IMR-90 (cell line): ENCODE measurements at regions not wholly inside any gene's neighbourhood (a gene's known extent, or its start where the extent isn't known, plus 50 kb on each side); places are given as distances from the start of the nearest gene placed in this dataset.

ENCODE experiments used
- ATAC-seq: fragments of 200-7000 bp; cut with Tn5 transposase; 2 replicates; pipeline ENCODE4 v1.9.1; 2020; ENCODE audit warnings: low read depth, mild to moderate bottlenecking, moderate library complexity
- BruUV-seq: library from RNA; stranded (reverse); fragments of 400-500 nt; replicated peaks from 2 replicates; lab custom pipeline; 2021; lab: Mats Ljungman, UMichigan
- CTCF ChIA-PET: fragments of 300-600 bp; formaldehyde crosslinking; extraction: SDS; loops from one replicate; lab custom pipeline; 2021; ENCODE audit warnings: antibody characterized with exemption; lab: Yijun Ruan, JAX
- POLR2A ChIA-PET: fragments of 300-600 bp; sonication (Branson Sonifier 250); formaldehyde crosslinking; loops from one replicate; lab custom pipeline; 2022; ENCODE audit warnings: antibody characterized with exemption; ENCODE audit not compliant: unreplicated experiment; lab: Charles Lee
- DNase-seq: peaks from one replicate; pipeline ENCODE4 v3.0.0; 2013
- H2AFZ ChIP-seq: replicated peaks from 2 replicates; pipeline ENCODE3; 2013; ENCODE audit warnings: low read length, mild to moderate bottlenecking; ENCODE audit not compliant: poor library complexity
- H2AK5ac ChIP-seq: 2 replicates; pipeline ENCODE4 v1.6.1; 2013; ENCODE audit warnings: low read depth, low read length, inconsistent platforms
- H2AK9ac ChIP-seq: replicated peaks from 2 replicates; pipeline ENCODE3; 2013; ENCODE audit warnings: mild to moderate bottlenecking, low read depth, low read length, moderate library complexity; ENCODE audit not compliant: poor library complexity
- H2BK120ac ChIP-seq: 2 replicates; pipeline ENCODE4 v1.6.1; 2013; ENCODE audit warnings: low read depth, low read length, inconsistent platforms
- H2BK15ac ChIP-seq: 3 replicates; pipeline ENCODE4 v1.6.1; 2013; ENCODE audit warnings: low read depth, low read length, inconsistent platforms
- H2BK20ac ChIP-seq: 2 replicates; pipeline ENCODE4 v1.6.1; 2013; ENCODE audit warnings: low read depth, mild to moderate bottlenecking, inconsistent platforms, low read length, moderate library complexity
- H2BK5ac ChIP-seq: 2 replicates; pipeline ENCODE4 v1.6.1; 2013; ENCODE audit warnings: mild to moderate bottlenecking, low read depth, low read length, inconsistent platforms; ENCODE audit not compliant: poor library complexity, severe bottlenecking
- H3K14ac ChIP-seq: replicated peaks from 2 replicates; pipeline ENCODE4 v1.6.1; 2013; ENCODE audit warnings: low read depth, low read length, inconsistent platforms
- H3K18ac ChIP-seq: 2 replicates; pipeline ENCODE4 v1.6.1; 2013; ENCODE audit warnings: low read depth, low read length, control low read depth
- H3K23ac ChIP-seq: 2 replicates; pipeline ENCODE4 v1.6.1; 2013; ENCODE audit warnings: low read depth, low read length, inconsistent platforms
- H3K27ac ChIP-seq: 2 replicates; pipeline ENCODE4 v1.5.1; 2013; ENCODE audit warnings: mild to moderate bottlenecking, control low read depth, low read length; ENCODE audit not compliant: insufficient read depth
- H3K27me3 ChIP-seq: 2 replicates; pipeline ENCODE4 v1.6.1; 2013; ENCODE audit warnings: low read length; ENCODE audit not compliant: control insufficient read depth, insufficient read depth
- H3K36me3 ChIP-seq: 2 replicates; pipeline ENCODE4 v1.6.1; 2013; ENCODE audit warnings: low read length, mixed read lengths; ENCODE audit not compliant: control insufficient read depth, insufficient read depth
- H3K4ac ChIP-seq: 2 replicates; pipeline ENCODE4 v1.6.1; 2013; ENCODE audit warnings: low read depth, low read length, inconsistent platforms
- H3K4me1 ChIP-seq: 2 replicates; pipeline ENCODE4 v1.6.1; 2013; ENCODE audit warnings: low read length, mixed read lengths; ENCODE audit not compliant: control insufficient read depth, insufficient read depth
- H3K4me2 ChIP-seq: 2 replicates; pipeline ENCODE4 v1.6.1; 2013; ENCODE audit warnings: low read depth, mild to moderate bottlenecking, control low read depth, low read length, moderate library complexity
- H3K4me3 ChIP-seq: 2 replicates; pipeline ENCODE4 v1.5.1; 2013; ENCODE audit warnings: low read depth, mild to moderate bottlenecking, control low read depth, low read length, moderate library complexity; ENCODE audit not compliant: insufficient read depth
- H3K56ac ChIP-seq: 2 replicates; pipeline ENCODE4 v1.6.1; 2013; ENCODE audit warnings: low read length, inconsistent platforms; ENCODE audit not compliant: insufficient read depth; ENCODE audit errors: extremely low read depth
- H3K79me1 ChIP-seq, 2 experiments: 2 replicates each; pipeline ENCODE4 v1.6.1; 2013; ENCODE audit warnings: low read length in 2 of 2, inconsistent platforms in 1 of 2, low read depth in 1 of 2
- H3K9ac ChIP-seq: 2 replicates; pipeline ENCODE4 v1.6.1; 2013; ENCODE audit warnings: low read depth, low read length, control low read depth
- H3K9me1 ChIP-seq: 2 replicates; pipeline ENCODE4 v1.6.1; 2013; ENCODE audit warnings: low read length, inconsistent platforms; ENCODE audit not compliant: insufficient read depth
- H3K9me3 ChIP-seq: 2 replicates; pipeline ENCODE4 v1.6.1; 2013; ENCODE audit warnings: low read length; ENCODE audit not compliant: control insufficient read depth, insufficient read depth
- H4K20me1 ChIP-seq: 2 replicates; pipeline ENCODE4 v1.6.1; 2013; ENCODE audit warnings: low read length, inconsistent platforms; ENCODE audit not compliant: insufficient read depth
- H4K5ac ChIP-seq: 2 replicates; pipeline ENCODE4 v1.6.1; 2013; ENCODE audit warnings: mild to moderate bottlenecking, low read depth, low read length, control low read depth
- H4K8ac ChIP-seq, 2 experiments: 2 replicates each; pipeline ENCODE4 v1.6.1; 2013; ENCODE audit warnings: low read depth in 2 of 2, low read length in 2 of 2, control low read depth in 1 of 2, inconsistent platforms in 1 of 2
- H4K91ac ChIP-seq: 2 replicates; pipeline ENCODE4 v1.6.1; 2013; ENCODE audit warnings: low read depth, low read length, inconsistent platforms; ENCODE audit not compliant: insufficient read depth
- FOS ChIP-seq: fragments of 150-350 bp; IDR thresholded peaks from 2 replicates; pipeline ENCODE4 v1.6.1; 2016; ENCODE audit warnings: low read depth, low read length
- RCOR1 ChIP-seq: IDR thresholded peaks from 2 replicates; pipeline ENCODE4 v1.6.1; 2012; ENCODE audit warnings: mild to moderate bottlenecking, low read length, improper control_type of control experiment; ENCODE audit not compliant: insufficient replicate concordance
- WGBS, 2 experiments: methylation state at CpG; one replicate each; pipeline versions ENCODE4 v1.1.5 to v1.1.7; 2013; ENCODE audit warnings: missing lambda C conversion rate in 2 of 2; ENCODE audit not compliant: insufficient read length in 1 of 2; ENCODE audit errors: extremely low coverage in 2 of 2; 5-methylcytosine and 5-hydroxymethylcytosine counted together
- dilution Hi-C: fragments of 300-500 bp; cut with HindIII; formaldehyde crosslinking; loops from one replicate; pipeline ENCODE4 v1.14.3; 2018; ENCODE audit warnings: low sequenced_read_pairs; ENCODE audit not compliant: unreplicated experiment
- in situ Hi-C: fragments of 300-500 bp; cut with MboI; formaldehyde crosslinking; loops from 3 replicates; pipeline ENCODE4 v1.14.3; 2019; ENCODE audit warnings: low sequenced_read_pairs, inconsistent platforms, mixed read lengths
- intact Hi-C: fragments of 100-400 bp; cut with micrococcal nuclease; formaldehyde crosslinking; loops from 2 replicates; pipeline ENCODE4 v1.10.0; 2022
- TF ChIP-seq, protein P1 (sequence below): conservative IDR thresholded peaks from 2 replicates; pipeline ENCODE4 v1.5.1; 2012; ENCODE audit warnings: mild to moderate bottlenecking, low read depth, low read length, improper control_type of control experiment

DNA sequence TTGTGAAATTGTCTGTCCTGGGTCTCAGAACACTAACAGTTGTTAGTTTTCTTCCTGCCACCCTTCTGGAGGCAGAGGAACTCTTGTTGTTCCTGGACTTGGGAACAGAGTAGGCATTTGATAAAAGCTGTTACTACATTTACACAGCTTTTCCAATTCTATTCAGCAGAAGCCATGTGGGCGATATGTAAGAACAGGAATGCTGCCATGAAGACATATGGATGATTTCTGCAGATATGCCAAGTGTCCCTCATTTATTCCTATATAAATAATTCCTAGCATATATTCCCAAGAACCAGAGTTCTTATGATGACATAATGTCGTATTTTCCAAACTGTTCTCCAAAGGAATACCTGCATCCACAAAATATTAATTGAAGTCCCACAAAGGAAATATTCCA is 135.9 kb upstream of the DAB2 start:
- no peak overlapping the region for H2BK5ac ChIP-seq
- H3K4me1 ChIP-seq = no peaks in the 10 kb centered on the region
- H3K56ac ChIP-seq = no peak overlapping the region
- TF ChIP-seq RCOR1 (no peak), FOS (no peak)
- TF ChIP-seq, protein P1, sequence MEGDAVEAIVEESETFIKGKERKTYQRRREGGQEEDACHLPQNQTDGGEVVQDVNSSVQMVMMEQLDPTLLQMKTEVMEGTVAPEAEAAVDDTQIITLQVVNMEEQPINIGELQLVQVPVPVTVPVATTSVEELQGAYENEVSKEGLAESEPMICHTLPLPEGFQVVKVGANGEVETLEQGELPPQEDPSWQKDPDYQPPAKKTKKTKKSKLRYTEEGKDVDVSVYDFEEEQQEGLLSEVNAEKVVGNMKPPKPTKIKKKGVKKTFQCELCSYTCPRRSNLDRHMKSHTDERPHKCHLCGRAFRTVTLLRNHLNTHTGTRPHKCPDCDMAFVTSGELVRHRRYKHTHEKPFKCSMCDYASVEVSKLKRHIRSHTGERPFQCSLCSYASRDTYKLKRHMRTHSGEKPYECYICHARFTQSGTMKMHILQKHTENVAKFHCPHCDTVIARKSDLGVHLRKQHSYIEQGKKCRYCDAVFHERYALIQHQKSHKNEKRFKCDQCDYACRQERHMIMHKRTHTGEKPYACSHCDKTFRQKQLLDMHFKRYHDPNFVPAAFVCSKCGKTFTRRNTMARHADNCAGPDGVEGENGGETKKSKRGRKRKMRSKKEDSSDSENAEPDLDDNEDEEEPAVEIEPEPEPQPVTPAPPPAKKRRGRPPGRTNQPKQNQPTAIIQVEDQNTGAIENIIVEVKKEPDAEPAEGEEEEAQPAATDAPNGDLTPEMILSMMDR = no peak
- no peak overlapping the region for H3K4me2 ChIP-seq
- no peak overlapping the region for H3K4ac ChIP-seq
- H3K4me3 ChIP-seq = no peak overlapping the region
- WGBS, 2 experiments = no CpG with 5 or more reads among the region's 2 CpGs
- H2BK15ac ChIP-seq = no peak overlapping the region
- H2BK20ac ChIP-seq = no peak overlapping the region
- no peak overlapping the region for H3K23ac ChIP-seq
- in situ Hi-C loops (loop anchor here (25.0 kb wide), 1 partner anchor 348 kb away; the partner anchor contains the start of gene FYB1), dilution Hi-C loops (no loop called here), intact Hi-C loops (no loop called here)
- H3K9me1 ChIP-seq = no peaks in the 10 kb centered on the region
- H2BK120ac ChIP-seq = no peak overlapping the region
- CTCF ChIA-PET = no interaction called here
- no peaks in the 10 kb centered on the region for H4K20me1 ChIP-seq
- no peak for DNase-seq
- H3K9ac ChIP-seq = no peak overlapping the region
- peaks cover 13% of the 10 kb centered on the region for H3K27me3 ChIP-seq
- H3K27ac ChIP-seq = no peak overlapping the region
- no peak overlapping the region for H2AFZ ChIP-seq
- H4K91ac ChIP-seq = no peak overlapping the region
- POLR2A ChIA-PET = no interaction called here
- no TSS peak for BruUV-seq
- H3K9me3 ChIP-seq = no peaks in the 10 kb centered on the region
- no peak overlapping the region for H2AK5ac ChIP-seq
- H2AK9ac ChIP-seq = no peak overlapping the region
- no peaks in the 10 kb centered on the region for H3K79me1 ChIP-seq
- no peaks in the 10 kb centered on the region for H3K36me3 ChIP-seq
- no peak overlapping the region for H3K14ac ChIP-seq
- no peak overlapping the region for H4K5ac ChIP-seq
- H3K18ac ChIP-seq = no peak overlapping the region
- ATAC-seq = no peak
- no peak overlapping the region for H4K8ac ChIP-seq
